ENCODE measurements at regions not wholly inside any gene's neighbourhood (a gene's known extent, or its start where the extent isn't known, plus 50 kb on each side); places are given as distances from the start of the nearest gene placed in this dataset.

DNA sequence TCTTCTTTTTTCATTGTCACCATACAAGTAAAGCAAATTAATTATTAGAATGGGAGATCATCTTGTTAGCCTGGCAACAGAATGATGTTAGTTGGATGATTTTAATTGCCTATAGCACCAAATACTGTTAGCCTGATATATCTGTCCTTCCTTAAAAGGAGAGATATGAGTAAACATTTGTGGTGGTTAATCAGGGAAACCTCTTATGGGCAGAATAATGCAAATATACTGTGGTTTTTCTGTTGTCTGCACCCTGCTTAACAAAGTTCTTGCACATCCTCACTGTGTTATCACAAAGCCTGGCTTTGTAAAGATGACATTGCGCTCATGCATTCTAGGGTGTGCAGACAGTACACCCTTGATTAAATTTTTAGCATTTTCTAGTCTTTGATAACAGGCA is 254.9 kb upstream of the SMC2 start:
- Histone ChIP-seq H3K9ac (ENCODE audit: insufficient read depth, low read length, poor library complexity, severe bottlenecking) (no peak overlapping the region), H3K4me1 (ENCODE audit: control insufficient read depth in 1 of 2, insufficient read depth in 2 of 2, low read length in 2 of 2) (no peaks in the 10 kb centered on the region), H3K27ac (ENCODE audit: low read depth in 1 of 2, low read length in 2 of 2) (no peak overlapping the region), H3K27me3 (ENCODE audit: control insufficient read depth in 2 of 2, insufficient read depth in 2 of 2, low read length in 2 of 2) (no peaks in the 10 kb centered on the region), H4K20me1 (ENCODE audit: insufficient read depth, low read length) (no peaks in the 10 kb centered on the region), H3K36me3 (replicated peaks in 1 of 2; ENCODE audit: control insufficient read depth in 1 of 2, insufficient read depth in 2 of 2, low read length in 2 of 2) (no peaks in the 10 kb centered on the region), H2AFZ (ENCODE audit: insufficient read depth, low read depth, low read length, poor library complexity, severe bottlenecking) (no peak overlapping the region), H3K4me2 (replicated peaks; ENCODE audit: extremely low read depth, low read length, poor library complexity, severe bottlenecking) (no peak overlapping the region), H3K79me2 (ENCODE audit: insufficient read depth, low read length) (no peaks in the 10 kb centered on the region), H3K4me3 (replicated peaks in 1 of 3; ENCODE audit: low read depth in 2 of 3, low read length in 3 of 3) (no peak overlapping the region), H3K9me3 (replicated peaks in 1 of 2; ENCODE audit: control insufficient read depth in 1 of 2, insufficient read depth in 1 of 2, low read length in 2 of 2) (peaks cover 0 to 5% of the 10 kb centered on the region in 2 donors)
- Mint-ChIP-seq H3K36me3 (no peaks in the 10 kb centered on the region), H3K4me1 (no peaks in the 10 kb centered on the region), H3K27me3 (ENCODE audit: low read depth in 3 of 3) (peaks cover 0 to 3% (median 0%) of the 10 kb centered on the region in 3 donors), H3K27ac (no peak overlapping the region), H3K9me3 (peaks cover 0 to 8% (median 2%) of the 10 kb centered on the region in 7 donors), H3K4me3 (no peak overlapping the region)
- TF ChIP-seq, protein P1, sequence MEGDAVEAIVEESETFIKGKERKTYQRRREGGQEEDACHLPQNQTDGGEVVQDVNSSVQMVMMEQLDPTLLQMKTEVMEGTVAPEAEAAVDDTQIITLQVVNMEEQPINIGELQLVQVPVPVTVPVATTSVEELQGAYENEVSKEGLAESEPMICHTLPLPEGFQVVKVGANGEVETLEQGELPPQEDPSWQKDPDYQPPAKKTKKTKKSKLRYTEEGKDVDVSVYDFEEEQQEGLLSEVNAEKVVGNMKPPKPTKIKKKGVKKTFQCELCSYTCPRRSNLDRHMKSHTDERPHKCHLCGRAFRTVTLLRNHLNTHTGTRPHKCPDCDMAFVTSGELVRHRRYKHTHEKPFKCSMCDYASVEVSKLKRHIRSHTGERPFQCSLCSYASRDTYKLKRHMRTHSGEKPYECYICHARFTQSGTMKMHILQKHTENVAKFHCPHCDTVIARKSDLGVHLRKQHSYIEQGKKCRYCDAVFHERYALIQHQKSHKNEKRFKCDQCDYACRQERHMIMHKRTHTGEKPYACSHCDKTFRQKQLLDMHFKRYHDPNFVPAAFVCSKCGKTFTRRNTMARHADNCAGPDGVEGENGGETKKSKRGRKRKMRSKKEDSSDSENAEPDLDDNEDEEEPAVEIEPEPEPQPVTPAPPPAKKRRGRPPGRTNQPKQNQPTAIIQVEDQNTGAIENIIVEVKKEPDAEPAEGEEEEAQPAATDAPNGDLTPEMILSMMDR (IDR thresholded peaks at IDR 0.05), result no peak
- intact Hi-C loops (cut with micrococcal nuclease), result no loop called here
- DNase-seq, result no peak
- no CpG with 5 or more reads among the region's 1 CpG for WGBS (ENCODE audit: insufficient coverage)

DNA sequence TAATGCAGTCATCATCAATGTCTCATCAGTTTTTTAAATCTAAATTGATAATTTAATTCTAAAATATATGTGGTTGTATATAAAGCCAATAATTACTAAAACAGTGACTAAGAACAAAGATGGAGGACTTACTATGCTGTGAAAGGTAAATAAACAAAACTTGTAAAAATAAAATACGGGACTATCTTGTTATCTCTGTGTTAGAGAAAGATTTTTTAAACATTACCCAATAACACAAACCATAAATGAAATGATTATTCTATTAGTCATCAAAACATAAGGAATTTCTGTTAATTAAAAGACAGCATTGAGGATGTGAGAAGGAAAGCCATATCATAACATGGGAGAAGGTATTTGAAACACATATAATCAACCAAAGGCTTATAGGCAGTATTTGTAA is 226.2 kb upstream of the SMC2 start:
- Histone ChIP-seq H3K36me3 (replicated peaks in 1 of 2; ENCODE audit: control insufficient read depth in 1 of 2, insufficient read depth in 2 of 2, low read length in 2 of 2) (no peaks in the 10 kb centered on the region), H3K79me2 (ENCODE audit: insufficient read depth, low read length) (no peaks in the 10 kb centered on the region), H3K27me3 (ENCODE audit: control insufficient read depth in 2 of 2, insufficient read depth in 2 of 2, low read length in 2 of 2) (no peaks in the 10 kb centered on the region), H3K4me2 (replicated peaks; ENCODE audit: extremely low read depth, low read length, poor library complexity, severe bottlenecking) (no peak overlapping the region), H3K4me3 (replicated peaks in 1 of 3; ENCODE audit: low read depth in 2 of 3, low read length in 3 of 3) (no peak overlapping the region), H3K9ac (ENCODE audit: insufficient read depth, low read length, poor library complexity, severe bottlenecking) (no peak overlapping the region), H3K9me3 (replicated peaks in 1 of 2; ENCODE audit: control insufficient read depth in 1 of 2, insufficient read depth in 1 of 2, low read length in 2 of 2) (no peaks in the 10 kb centered on the region), H2AFZ (ENCODE audit: insufficient read depth, low read depth, low read length, poor library complexity, severe bottlenecking) (no peak overlapping the region), H3K4me1 (ENCODE audit: control insufficient read depth in 1 of 2, insufficient read depth in 2 of 2, low read length in 2 of 2) (no peaks in the 10 kb centered on the region), H4K20me1 (ENCODE audit: insufficient read depth, low read length) (no peaks in the 10 kb centered on the region), H3K27ac (ENCODE audit: low read depth in 1 of 2, low read length in 2 of 2) (no peak overlapping the region)
- Mint-ChIP-seq H3K27me3 (ENCODE audit: low read depth in 3 of 3) (peaks cover 0 to 2% (median 0%) of the 10 kb centered on the region in 3 donors), H3K36me3 (no peaks in the 10 kb centered on the region), H3K9me3 (peaks cover 0 to 8% (median 0%) of the 10 kb centered on the region in 7 donors), H3K4me1 (no peaks in the 10 kb centered on the region), H3K27ac (no peak overlapping the region), H3K4me3 (no peak overlapping the region)
- no peak for DNase-seq
- intact Hi-C loops (cut with micrococcal nuclease), result no loop called here
- TF ChIP-seq, protein P1 (IDR thresholded peaks at IDR 0.05), result no peak
- no CpG with 5 or more reads among the region's 1 CpG for WGBS (ENCODE audit: insufficient coverage)
